ENCODE measurements at regions not wholly inside any gene's neighbourhood (a gene's known extent, or its start where the extent isn't known, plus 50 kb on each side); places are given as distances from the start of the nearest gene placed in this dataset.

GRCh38 chr18:78587626-78588600 is 391.7 kb upstream of the SALL3 start:
- H3K27me3 ChIP-seq (ENCODE audit: control insufficient read depth, extremely low read depth, insufficient read depth, low read length), result no peaks in the 10 kb centered on the region
- FAIRE-seq, result no peak
- dilution Hi-C loops (cut with MboI; ENCODE audit: extremely low pct_ligation_motif_present, low sequenced_read_pairs), result no loop called here

GRCh38 chr18:78589916-78590437 is 389.6 kb upstream of the SALL3 start:
- FAIRE-seq (no peak), DNase-seq (ENCODE audit: low read depth, low spot score) (no peak)
- Histone ChIP-seq H3K4me1 (ENCODE audit: control insufficient read depth, extremely low read depth, insufficient read depth, low read length) (no peaks in the 10 kb centered on the region), H3K4me2 (ENCODE audit: control insufficient read depth, extremely low read depth, insufficient read depth, low read depth, low read length) (no peak overlapping the region), H3K9me1 (ENCODE audit: control insufficient read depth, extremely low read depth, insufficient read depth, low read length) (no peaks in the 10 kb centered on the region), H3K27me3 (ENCODE audit: control insufficient read depth, extremely low read depth, insufficient read depth, low read length) (no peaks in the 10 kb centered on the region), H3K27ac (ENCODE audit: control insufficient read depth, insufficient read depth, low read length) (no peak overlapping the region), H3K9ac (ENCODE audit: control insufficient read depth, extremely low read depth, insufficient read depth, low read length) (no peak overlapping the region), H2AFZ (ENCODE audit: control insufficient read depth, low read length) (no peak overlapping the region), H3K4me3 (ENCODE audit: control insufficient read depth in 2 of 3, extremely low read depth in 1 of 3, insufficient read depth in 2 of 3, low read depth in 1 of 3, low read length in 3 of 3) (no peak overlapping the region), H4K20me1 (ENCODE audit: control insufficient read depth, extremely low read depth, insufficient read depth, low read length) (no peaks in the 10 kb centered on the region), H3K36me3 (ENCODE audit: control insufficient read depth in 2 of 2, extremely low read depth in 1 of 2, insufficient read depth in 2 of 2, low read length in 2 of 2) (no peaks in the 10 kb centered on the region), H3K79me2 (ENCODE audit: control insufficient read depth, insufficient read depth, low read length) (no peaks in the 10 kb centered on the region), H3K9me3 (ENCODE audit: control insufficient read depth, low read depth, low read length) (peaks cover 15% of the 10 kb centered on the region)
- dilution Hi-C loops (cut with MboI; ENCODE audit: extremely low pct_ligation_motif_present, low sequenced_read_pairs), result no loop called here
- TF ChIP-seq CTCF (optimal IDR thresholded peaks at IDR 0.05 in 1 of 3, IDR thresholded peaks at IDR 0.05 in 1 of 3, conservative IDR thresholded peaks at IDR 0.05 in 1 of 3; ENCODE audit: extremely low read depth in 1 of 3, insufficient read depth in 2 of 3, low read length in 3 of 3), result no peak

More at GRCh38 chr18:78587626-78588600, 391.7 kb upstream of the SALL3 start:
- Histone ChIP-seq H3K79me2 (ENCODE audit: control insufficient read depth, insufficient read depth, low read length) (no peaks in the 10 kb centered on the region), H4K20me1 (ENCODE audit: control insufficient read depth, extremely low read depth, insufficient read depth, low read length) (no peaks in the 10 kb centered on the region), H3K4me2 (ENCODE audit: control insufficient read depth, extremely low read depth, insufficient read depth, low read depth, low read length) (no peak overlapping the region), H3K9me3 (ENCODE audit: control insufficient read depth, low read depth, low read length) (peaks cover 12% of the 10 kb centered on the region), H2AFZ (ENCODE audit: control insufficient read depth, low read length) (no peak overlapping the region), H3K36me3 (ENCODE audit: control insufficient read depth in 2 of 2, extremely low read depth in 1 of 2, insufficient read depth in 2 of 2, low read length in 2 of 2) (no peaks in the 10 kb centered on the region), H3K27ac (ENCODE audit: control insufficient read depth, insufficient read depth, low read length) (no peak overlapping the region), H3K4me1 (ENCODE audit: control insufficient read depth, extremely low read depth, insufficient read depth, low read length) (no peaks in the 10 kb centered on the region), H3K9me1 (ENCODE audit: control insufficient read depth, extremely low read depth, insufficient read depth, low read length) (no peaks in the 10 kb centered on the region), H3K9ac (ENCODE audit: control insufficient read depth, extremely low read depth, insufficient read depth, low read length) (no peak overlapping the region), H3K4me3 (ENCODE audit: control insufficient read depth in 2 of 3, extremely low read depth in 1 of 3, insufficient read depth in 2 of 3, low read depth in 1 of 3, low read length in 3 of 3) (no peak overlapping the region)
- no peak for DNase-seq (ENCODE audit: low read depth, low spot score)
- no peak for TF ChIP-seq EZH2 (IDR thresholded peaks at IDR 0.05; ENCODE audit: low read length)

All from keratinocyte (primary cell).